GM21390 (cell line): ENCODE measurements at regions not wholly inside any gene's neighbourhood (a gene's known extent, or its start where the extent isn't known, plus 50 kb on each side); places are given as distances from the start of the nearest gene placed in this dataset.
A peak's percentile ranks its signal among the peaks of the same experiment; 100 is the strongest.
"Not testable (repeated sequence)": the region's sequence is repeated elsewhere in the genome, so short reads cannot be mapped to it uniquely, and the experiment has no call there.

Source experiments
- ATAC-seq: cut with Tn5 transposase; IDR thresholded peaks from one replicate; pipeline ENCODE4 v1.9.1; 2021; ENCODE audit not compliant: unreplicated experiment

- ATAC-seq = peak; percentile 5
These were observed 196.9 kb downstream of the ALG10 start for GRCh38 chr12:34219046-34219770.

GRCh38 chr12:34220079-34220478, 197.8 kb downstream of the ALG10 start:
- ATAC-seq = not testable (repeated sequence)

- ATAC-seq = no peak
These were observed 201.3 kb downstream of the ALG10 start for GRCh38 chr12:34223640-34224039.

GRCh38 chr12:34226044-34226443, 203.7 kb downstream of the ALG10 start:
- ATAC-seq = not testable (repeated sequence)

DNA sequence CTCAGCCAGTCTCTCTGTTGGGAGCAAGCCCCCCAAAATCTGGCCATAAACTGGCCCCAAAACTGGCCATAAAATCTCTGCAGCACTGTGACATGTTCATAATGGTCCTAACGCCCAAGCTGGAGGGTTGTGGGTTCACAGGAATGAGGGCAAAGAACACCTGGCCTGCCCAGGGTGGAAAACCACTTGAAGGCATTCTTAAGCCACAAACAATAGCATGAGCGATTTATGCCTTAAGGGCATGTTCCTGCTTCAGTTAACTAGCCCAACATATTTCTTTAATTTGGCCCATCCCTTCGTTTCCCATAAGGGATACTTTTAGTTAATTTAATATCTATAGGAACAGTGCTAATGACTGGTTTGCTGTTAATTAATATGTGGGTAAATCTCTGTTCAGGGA, 205.8 kb downstream of the ALG10 start:
- ATAC-seq = not testable (repeated sequence)

- ATAC-seq = not testable (repeated sequence)
These were observed 206.7 kb downstream of the ALG10 start for GRCh38 chr12:34229033-34229432.

- no peak for ATAC-seq
These were observed 211.3 kb downstream of the ALG10 start for GRCh38 chr12:34233618-34234017.

DNA sequence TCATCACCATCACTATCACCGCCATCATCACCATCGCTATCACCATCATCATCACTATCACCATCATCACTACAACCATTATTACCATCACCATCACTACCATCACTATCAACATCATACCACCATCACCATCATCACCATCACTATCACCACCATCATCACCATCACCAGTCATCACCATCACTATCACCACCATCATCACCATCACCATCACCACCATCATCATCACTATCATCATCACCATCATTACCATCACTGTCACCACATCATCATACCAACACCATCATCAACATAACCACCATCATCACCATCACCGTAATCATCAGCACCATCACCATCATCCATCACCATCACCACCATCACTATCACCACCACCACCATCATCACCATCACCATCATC, 213.8 kb downstream of the ALG10 start:
- ATAC-seq = no peak

DNA sequence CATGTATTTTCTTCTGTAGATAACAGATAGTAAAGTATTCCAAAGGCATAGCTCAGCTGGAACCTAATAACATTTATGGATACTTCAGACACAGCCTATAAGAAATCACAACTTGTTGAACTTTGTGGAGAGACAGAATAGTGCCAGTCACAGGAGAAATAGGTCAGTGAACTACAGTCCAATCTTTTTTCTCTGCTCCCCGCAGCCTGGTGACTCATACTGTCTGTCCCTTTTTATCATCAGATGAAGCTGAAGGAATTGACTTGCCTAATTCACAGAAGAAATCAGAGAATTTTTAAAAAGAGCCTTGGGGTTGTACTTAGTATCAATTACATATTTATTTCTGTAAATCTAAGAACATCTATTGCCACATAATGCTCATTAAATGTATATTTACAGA, 222.3 kb downstream of the ALG10 start:
- ATAC-seq = no peak

- no peak for ATAC-seq
These were observed 227.0 kb downstream of the ALG10 start for GRCh38 chr12:34249271-34249670.

- not testable (repeated sequence) for ATAC-seq
These were observed 229.6 kb downstream of the ALG10 start for GRCh38 chr12:34251879-34252278.

DNA sequence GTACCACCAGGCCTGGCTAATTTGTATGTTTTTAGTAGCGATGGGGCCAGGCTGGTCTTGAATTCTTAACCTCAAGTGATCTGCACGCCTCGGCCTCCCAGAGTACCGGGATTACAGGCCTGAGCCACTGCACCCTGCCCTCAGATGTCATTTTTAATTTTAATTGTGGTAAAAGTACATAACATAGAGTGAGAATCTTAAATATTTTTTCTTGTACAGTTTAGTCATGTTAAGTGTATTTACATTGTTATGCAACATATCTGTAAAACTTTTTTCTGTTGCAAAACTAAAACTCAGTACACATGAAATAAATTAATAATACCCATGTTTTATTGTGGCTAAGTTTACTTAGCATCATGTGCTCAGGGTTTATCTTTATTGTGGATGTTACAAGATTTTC, 231.4 kb downstream of the ALG10 start:
- ATAC-seq = no peak

- no peak for ATAC-seq
These were observed 234.8 kb downstream of the ALG10 start for GRCh38 chr12:34257093-34257492.

DNA sequence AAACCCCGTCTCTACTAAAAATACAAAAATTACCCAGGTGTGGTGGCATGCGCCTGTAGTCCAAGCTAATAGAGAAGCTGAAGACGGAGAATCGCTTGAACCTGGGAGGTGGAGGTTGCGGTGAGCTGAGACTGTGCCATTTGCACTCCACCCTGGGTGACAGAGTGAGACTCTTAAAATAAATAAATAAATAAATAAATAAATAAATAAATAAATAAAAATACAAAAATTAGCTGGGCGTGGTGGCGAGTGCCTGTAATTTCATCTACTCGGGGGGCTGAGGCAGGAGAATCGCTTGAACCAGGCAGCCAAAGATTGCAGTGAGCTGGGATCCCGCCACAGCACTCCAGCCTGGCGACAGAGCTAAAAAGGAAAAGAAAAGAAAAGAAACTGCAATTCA, 239.8 kb downstream of the ALG10 start:
- not testable (repeated sequence) for ATAC-seq

- ATAC-seq = no peak
These were observed 241.8 kb downstream of the ALG10 start for GRCh38 chr12:34264110-34264509.

GRCh38 chr12:34273703-34274102, 251.4 kb downstream of the ALG10 start:
- ATAC-seq = not testable (repeated sequence)

- no peak for ATAC-seq
These were observed 252.8 kb downstream of the ALG10 start for GRCh38 chr12:34275129-34275528.

DNA sequence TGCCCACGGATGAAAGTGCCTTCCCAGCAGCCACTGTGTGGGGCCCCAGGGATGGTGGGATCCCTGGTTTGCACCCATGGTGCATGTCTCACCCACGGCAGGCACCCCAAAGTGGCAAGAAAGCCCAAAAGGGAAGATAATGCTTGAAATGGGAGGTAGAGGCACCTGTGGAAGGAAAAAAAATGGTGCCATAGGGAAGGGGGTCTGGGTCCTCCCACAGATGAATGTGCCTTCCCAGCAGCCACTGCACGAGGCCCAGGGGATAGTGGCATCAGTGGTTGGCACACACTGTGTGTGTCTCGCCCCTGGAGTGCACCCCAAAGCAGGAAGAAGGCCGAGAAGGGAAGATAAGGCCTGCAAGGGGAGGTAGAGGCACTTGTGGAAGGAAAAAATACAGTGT, 264.2 kb downstream of the ALG10 start:
- ATAC-seq = no peak

DNA sequence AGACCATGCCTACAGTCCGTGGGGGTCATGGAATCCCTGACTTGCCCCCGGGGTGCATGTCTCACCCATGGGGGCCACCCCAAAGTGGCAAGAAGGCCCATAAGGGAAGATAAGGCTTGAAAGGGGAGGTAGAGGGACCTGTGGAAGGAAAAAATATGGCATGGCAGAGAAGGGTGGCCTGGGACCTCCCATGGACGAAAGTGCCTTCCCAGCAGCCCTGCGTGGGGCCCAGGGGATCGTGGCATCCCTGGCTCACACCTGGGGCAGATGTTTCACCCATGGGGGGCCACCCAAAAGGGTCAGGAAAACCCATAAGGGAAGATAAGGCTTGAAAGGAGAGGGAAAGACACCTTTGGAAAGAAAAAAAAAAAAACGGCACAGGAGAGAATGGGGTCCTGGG, 264.6 kb downstream of the ALG10 start:
- ATAC-seq = no peak

DNA sequence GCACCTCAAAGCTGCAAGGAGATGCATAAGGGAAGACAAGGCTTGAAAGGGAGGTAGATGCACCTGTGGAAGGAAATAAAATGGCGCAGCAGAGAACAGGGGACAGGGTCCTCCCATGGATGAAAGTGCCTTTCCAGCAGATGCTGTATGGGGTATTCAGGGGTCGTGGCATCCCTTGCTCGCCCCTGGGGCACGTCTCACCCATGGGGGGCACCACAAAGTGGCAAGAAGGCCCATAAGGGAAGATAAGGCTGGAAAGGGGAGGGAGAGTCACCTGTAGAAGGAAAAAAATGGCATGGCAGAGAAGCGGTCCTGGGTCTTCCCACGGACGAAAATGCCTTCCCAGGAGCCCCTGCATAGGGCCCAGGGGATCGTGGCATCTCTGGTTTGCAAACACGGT, 265.1 kb downstream of the ALG10 start:
- ATAC-seq = no peak

DNA sequence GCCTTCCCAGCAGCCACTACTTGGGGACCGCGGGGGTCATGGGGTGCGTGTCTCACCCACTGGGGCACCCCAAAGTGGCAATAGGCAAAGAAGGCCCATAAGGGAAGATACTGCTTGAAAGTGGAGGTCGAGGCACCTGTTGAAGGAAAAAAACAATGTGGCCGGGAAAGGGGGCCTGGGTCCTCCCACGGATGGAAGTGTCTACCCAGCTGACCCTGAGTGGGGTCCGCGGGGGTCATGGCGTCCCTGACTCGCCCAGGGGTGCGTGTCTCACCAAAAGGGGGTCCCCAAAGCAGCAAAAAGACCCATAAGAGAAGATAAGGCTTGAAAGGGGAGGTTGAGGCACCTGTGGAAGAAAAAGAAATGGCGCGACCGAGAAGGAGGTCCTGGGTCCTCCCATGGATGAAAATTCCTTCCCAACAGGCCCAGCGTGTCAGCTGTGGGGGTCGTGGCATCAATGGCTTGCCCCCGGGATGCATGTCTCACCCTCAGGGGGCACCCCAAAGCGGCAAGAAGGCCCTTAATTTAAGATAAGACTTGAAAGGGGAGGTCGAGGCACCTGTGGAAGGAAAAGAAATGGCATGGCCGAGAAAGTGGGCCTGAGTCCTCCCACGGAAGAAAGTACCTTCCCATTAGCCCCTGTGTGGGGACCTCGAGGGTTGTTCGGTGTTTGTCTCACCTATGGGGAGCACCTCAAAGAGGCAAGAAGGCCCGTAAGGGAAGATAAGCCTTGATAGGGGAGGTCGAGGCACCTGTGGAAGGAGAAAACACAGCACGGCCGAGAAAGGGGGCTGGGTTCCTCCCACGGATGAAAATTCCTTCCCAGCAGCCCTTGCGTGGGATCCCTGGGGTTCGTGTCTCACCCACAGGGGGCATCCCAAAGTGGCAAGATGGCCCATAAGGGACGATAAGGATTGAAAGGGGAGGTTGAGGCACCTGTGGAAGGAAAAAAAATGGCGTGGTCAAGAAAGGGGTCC, 266.0 kb downstream of the ALG10 start:
- ATAC-seq = no peak

DNA sequence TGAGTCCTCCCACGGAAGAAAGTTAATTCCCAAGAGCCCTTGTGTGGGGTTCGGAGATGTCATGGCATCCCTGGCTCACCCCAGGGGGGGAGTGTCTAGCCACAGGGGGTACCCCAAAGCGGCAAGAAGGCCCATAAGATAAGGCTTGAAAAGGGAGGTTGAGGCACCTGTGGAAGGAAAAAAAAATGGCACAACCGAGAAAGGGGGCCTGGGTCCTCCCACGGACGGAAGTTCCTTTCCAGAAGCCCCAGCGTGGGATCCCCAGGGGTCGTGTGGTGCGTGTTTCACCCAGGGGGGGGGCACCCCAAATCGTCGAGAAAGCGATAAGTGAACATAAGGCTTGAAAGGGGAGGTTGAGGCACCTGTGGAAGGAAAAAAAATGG, 266.7 kb downstream of the ALG10 start:
- ATAC-seq = no peak
